ENCODE measurements at regions not wholly inside any gene's neighbourhood (a gene's known extent, or its start where the extent isn't known, plus 50 kb on each side); places are given as distances from the start of the nearest gene placed in this dataset.
"Not testable (repeated sequence)": the region's sequence is repeated elsewhere in the genome, so short reads cannot be mapped to it uniquely, and the experiment has no call there.

GRCh38 chr6:6867404-6867799, 240.4 kb upstream of the RREB1 start:
- Histone ChIP-seq H3K4me3 (ENCODE audit: low read depth, low read length) (no peak overlapping the region), H3K27ac (ENCODE audit: low read depth, low read length) (no peak overlapping the region), H3K36me3 (ENCODE audit: control insufficient read depth, insufficient read depth, low read length) (no peaks in the 10 kb centered on the region), H3K27me3 (ENCODE audit: control insufficient read depth, insufficient read depth, low read length) (no peaks in the 10 kb centered on the region), H3K4me1 (ENCODE audit: control insufficient read depth, insufficient read depth, low read length) (no peaks in the 10 kb centered on the region), H3K9me3 (ENCODE audit: control insufficient read depth, insufficient read depth, low read length) (no peaks in the 10 kb centered on the region)
- WGBS (ENCODE audit: insufficient coverage): 60% methylated on average over 1 of the region's 4 CpGs
- no peak for DNase-seq (ENCODE audit: low read depth in 4 of 6, low spot score in 6 of 6)

- H3K4me1 ChIP-seq (ENCODE audit: control insufficient read depth, insufficient read depth, low read length): no peaks in the 10 kb centered on the region
- H3K27me3 ChIP-seq (ENCODE audit: control insufficient read depth, insufficient read depth, low read length): no peaks in the 10 kb centered on the region
- H3K27ac ChIP-seq (ENCODE audit: low read depth, low read length): no peak overlapping the region
- DNase-seq (ENCODE audit: low read depth in 4 of 6, low spot score in 6 of 6): no peak
- H3K4me3 ChIP-seq (ENCODE audit: low read depth, low read length): no peak overlapping the region
- H3K9me3 ChIP-seq (ENCODE audit: control insufficient read depth, insufficient read depth, low read length): no peaks in the 10 kb centered on the region
- 99% methylated on average over 9 of the region's 10 CpGs for WGBS (ENCODE audit: insufficient coverage)
- H3K36me3 ChIP-seq (ENCODE audit: control insufficient read depth, insufficient read depth, low read length): no peaks in the 10 kb centered on the region
Measured at GRCh38 chr6:6869094-6869493, 238.7 kb upstream of the RREB1 start.

- H3K36me3 ChIP-seq (ENCODE audit: control insufficient read depth, insufficient read depth, low read length): no peaks in the 10 kb centered on the region
- no peaks in the 10 kb centered on the region for H3K27me3 ChIP-seq (ENCODE audit: control insufficient read depth, insufficient read depth, low read length)
- H3K27ac ChIP-seq (ENCODE audit: low read depth, low read length): no peak overlapping the region
- WGBS (ENCODE audit: insufficient coverage): 93% methylated on average over 3 of the region's 5 CpGs
- H3K9me3 ChIP-seq (ENCODE audit: control insufficient read depth, insufficient read depth, low read length): no peaks in the 10 kb centered on the region
- no peak for DNase-seq (ENCODE audit: low read depth in 4 of 6, low spot score in 6 of 6)
- H3K4me1 ChIP-seq (ENCODE audit: control insufficient read depth, insufficient read depth, low read length): no peaks in the 10 kb centered on the region
- H3K4me3 ChIP-seq (ENCODE audit: low read depth, low read length): no peak overlapping the region
Measured at GRCh38 chr6:6870921-6871320, 236.8 kb upstream of the RREB1 start.

GRCh38 chr6:6872459-6873344, 235.1 kb upstream of the RREB1 start:
- Histone ChIP-seq H3K27ac (ENCODE audit: low read depth, low read length) (no peak overlapping the region), H3K36me3 (ENCODE audit: control insufficient read depth, insufficient read depth, low read length) (no peaks in the 10 kb centered on the region), H3K4me3 (ENCODE audit: low read depth, low read length) (no peak overlapping the region), H3K9me3 (ENCODE audit: control insufficient read depth, insufficient read depth, low read length) (no peaks in the 10 kb centered on the region), H3K4me1 (ENCODE audit: control insufficient read depth, insufficient read depth, low read length) (no peaks in the 10 kb centered on the region), H3K27me3 (ENCODE audit: control insufficient read depth, insufficient read depth, low read length) (no peaks in the 10 kb centered on the region)
- no peak for DNase-seq (ENCODE audit: low read depth in 4 of 6, low spot score in 6 of 6)
- WGBS (ENCODE audit: insufficient coverage): 67% methylated on average over 2 of the region's 7 CpGs

- Histone ChIP-seq H3K27me3 (ENCODE audit: control insufficient read depth, insufficient read depth, low read length) (no peaks in the 10 kb centered on the region), H3K36me3 (ENCODE audit: control insufficient read depth, insufficient read depth, low read length) (no peaks in the 10 kb centered on the region), H3K4me3 (ENCODE audit: low read depth, low read length) (no peak overlapping the region), H3K27ac (ENCODE audit: low read depth, low read length) (no peak overlapping the region), H3K4me1 (ENCODE audit: control insufficient read depth, insufficient read depth, low read length) (no peaks in the 10 kb centered on the region), H3K9me3 (ENCODE audit: control insufficient read depth, insufficient read depth, low read length) (no peaks in the 10 kb centered on the region)
- DNase-seq (ENCODE audit: low read depth in 4 of 6, low spot score in 6 of 6): no peak
- WGBS (ENCODE audit: insufficient coverage): 96% methylated on average over 3 of the region's 6 CpGs
Measured at GRCh38 chr6:6873778-6874177, 234.0 kb upstream of the RREB1 start.

- no peak overlapping the region for H3K27ac ChIP-seq (ENCODE audit: low read depth, low read length)
Measured at GRCh38 chr6:6875818-6876470, 231.8 kb upstream of the RREB1 start.

GRCh38 chr6:6877792-6878191, 230.0 kb upstream of the RREB1 start:
- not testable (repeated sequence) for H3K27ac ChIP-seq (ENCODE audit: low read depth, low read length); H3K4me1 ChIP-seq (ENCODE audit: control insufficient read depth, insufficient read depth, low read length); H3K4me3 ChIP-seq (ENCODE audit: low read depth, low read length); DNase-seq (ENCODE audit: low read depth in 4 of 6, low spot score in 6 of 6); H3K27me3 ChIP-seq (ENCODE audit: control insufficient read depth, insufficient read depth, low read length); H3K9me3 ChIP-seq (ENCODE audit: control insufficient read depth, insufficient read depth, low read length); H3K36me3 ChIP-seq (ENCODE audit: control insufficient read depth, insufficient read depth, low read length)
- WGBS (ENCODE audit: insufficient coverage): 92% methylated on average over 2 of the region's 5 CpGs

More at GRCh38 chr6:6875818-6876470, 231.8 kb upstream of the RREB1 start:
- no peaks in the 10 kb centered on the region for H3K36me3 ChIP-seq (ENCODE audit: control insufficient read depth, insufficient read depth, low read length)
- DNase-seq (ENCODE audit: low read depth in 4 of 6, low spot score in 6 of 6): no peak
- H3K27me3 ChIP-seq (ENCODE audit: control insufficient read depth, insufficient read depth, low read length): no peaks in the 10 kb centered on the region
- H3K4me3 ChIP-seq (ENCODE audit: low read depth, low read length): no peak overlapping the region
- H3K9me3 ChIP-seq (ENCODE audit: control insufficient read depth, insufficient read depth, low read length): no peaks in the 10 kb centered on the region
- no peaks in the 10 kb centered on the region for H3K4me1 ChIP-seq (ENCODE audit: control insufficient read depth, insufficient read depth, low read length)
- whole genome bisulfite sequencing (ENCODE audit: insufficient coverage): no CpG with 5 or more reads among the region's 5 CpGs

GRCh38 chr6:6878887-6879585, 228.7 kb upstream of the RREB1 start:
- H3K27ac ChIP-seq (ENCODE audit: low read depth, low read length): no peak overlapping the region
- no peaks in the 10 kb centered on the region for H3K36me3 ChIP-seq (ENCODE audit: control insufficient read depth, insufficient read depth, low read length)
- WGBS (ENCODE audit: insufficient coverage): 56% methylated on average over 6 of the region's 7 CpGs
- no peaks in the 10 kb centered on the region for H3K4me1 ChIP-seq (ENCODE audit: control insufficient read depth, insufficient read depth, low read length)
- H3K27me3 ChIP-seq (ENCODE audit: control insufficient read depth, insufficient read depth, low read length): no peaks in the 10 kb centered on the region
- no peaks in the 10 kb centered on the region for H3K9me3 ChIP-seq (ENCODE audit: control insufficient read depth, insufficient read depth, low read length)
- no peak overlapping the region for H3K4me3 ChIP-seq (ENCODE audit: low read depth, low read length)
- DNase-seq (ENCODE audit: low read depth in 4 of 6, low spot score in 6 of 6): no peak

GRCh38 chr6:6879586-6879974, 228.2 kb upstream of the RREB1 start:
- H3K27ac ChIP-seq (ENCODE audit: low read depth, low read length); H3K9me3 ChIP-seq (ENCODE audit: control insufficient read depth, insufficient read depth, low read length); H3K4me1 ChIP-seq (ENCODE audit: control insufficient read depth, insufficient read depth, low read length); H3K4me3 ChIP-seq (ENCODE audit: low read depth, low read length); DNase-seq (ENCODE audit: low read depth in 4 of 6, low spot score in 6 of 6); H3K27me3 ChIP-seq (ENCODE audit: control insufficient read depth, insufficient read depth, low read length); H3K36me3 ChIP-seq (ENCODE audit: control insufficient read depth, insufficient read depth, low read length): not testable (repeated sequence)
- 97% methylated on average over 3 of the region's 6 CpGs for WGBS (ENCODE audit: insufficient coverage)

Data from spinal cord (tissue), 9 donors.